Esophagus muscularis mucosa (tissue), 4 donors: ENCODE measurements at regions not wholly inside any gene's neighbourhood (a gene's known extent, or its start where the extent isn't known, plus 50 kb on each side); places are given as distances from the start of the nearest gene placed in this dataset.

Experiments used
- DNase-seq: peaks from one replicate; pipeline ENCODE4 v3.0.0-alpha.2; 2017; ENCODE audit errors: extremely low spot score
- H3K27ac ChIP-seq, 4 donors: fragments of 200-600 bp; sonication (generic); replicated peaks in 1 of 4; 1 replicate in 3 of 4; 2 replicates in 1 of 4; pipeline ENCODE4 v1.5.1; 2016 to 2019; ENCODE audit warnings: mild to moderate bottlenecking in 1 of 4
- H3K27me3 ChIP-seq, 4 donors: fragments of 200-600 bp; sonication (generic); one replicate each; pipeline versions ENCODE4 v1.5.1 to v1.6.0; 2016 to 2019
- H3K36me3 ChIP-seq, 4 donors: fragments of 200-600 bp; sonication (generic); one replicate each; pipeline ENCODE4 v1.5.1; 2016 to 2019
- H3K4me1 ChIP-seq, 4 donors: fragments of 200-600 bp; sonication (generic); one replicate each; pipeline ENCODE4 v1.5.1; 2016 to 2019
- H3K4me3 ChIP-seq, 4 donors: fragments of 200-600 bp; sonication (generic); 1 replicate in 2 of 4; 2 replicates in 2 of 4; pipeline ENCODE4 v1.5.1; 2016 to 2019; ENCODE audit warnings: mild to moderate bottlenecking in 4 of 4, moderate library complexity in 1 of 4
- H3K9me3 ChIP-seq, 4 donors: fragments of 200-600 bp; sonication (generic); 1 replicate in 3 of 4; 2 replicates in 1 of 4; pipeline ENCODE4 v1.5.1; 2016 to 2019
- CTCF ChIP-seq, 3 experiments: fragments of 200-600 bp in 2 of 3; fragments of 450-650 bp in 1 of 3; sonication (generic) in 2 of 3; IDR thresholded peaks; one replicate each; pipeline ENCODE4 v1.5.1; 2017 to 2019; ENCODE audit warnings: antibody characterized with exemption in 3 of 3, mild to moderate bottlenecking in 2 of 3, moderate library complexity in 1 of 3
- EP300 ChIP-seq: sonication (generic); formaldehyde crosslinking; IDR thresholded peaks from one replicate; pipeline ENCODE4 v1.6.1; 2017; ENCODE audit warnings: antibody characterized with exemption
- POLR2A ChIP-seq: fragments of 450-650 bp; IDR thresholded peaks from one replicate; pipeline ENCODE4 v1.6.1; 2017; ENCODE audit warnings: antibody characterized with exemption, moderate library complexity, mild to moderate bottlenecking, low read depth
- POLR2AphosphoS5 ChIP-seq, 2 donors: sonication (generic); formaldehyde crosslinking; IDR thresholded peaks; one replicate each; pipeline ENCODE4 v1.6.1; 2017; ENCODE audit warnings: antibody characterized with exemption in 2 of 2
- WGBS: methylation state at CpG from one replicate; pipeline ENCODE4 v1.1.5; 2018; 5-methylcytosine and 5-hydroxymethylcytosine counted together
- intact Hi-C: fragments of 100-400 bp; cut with DNase I; formaldehyde crosslinking; loops from one replicate; pipeline ENCODE4 v1.15.1; 2023

DNA sequence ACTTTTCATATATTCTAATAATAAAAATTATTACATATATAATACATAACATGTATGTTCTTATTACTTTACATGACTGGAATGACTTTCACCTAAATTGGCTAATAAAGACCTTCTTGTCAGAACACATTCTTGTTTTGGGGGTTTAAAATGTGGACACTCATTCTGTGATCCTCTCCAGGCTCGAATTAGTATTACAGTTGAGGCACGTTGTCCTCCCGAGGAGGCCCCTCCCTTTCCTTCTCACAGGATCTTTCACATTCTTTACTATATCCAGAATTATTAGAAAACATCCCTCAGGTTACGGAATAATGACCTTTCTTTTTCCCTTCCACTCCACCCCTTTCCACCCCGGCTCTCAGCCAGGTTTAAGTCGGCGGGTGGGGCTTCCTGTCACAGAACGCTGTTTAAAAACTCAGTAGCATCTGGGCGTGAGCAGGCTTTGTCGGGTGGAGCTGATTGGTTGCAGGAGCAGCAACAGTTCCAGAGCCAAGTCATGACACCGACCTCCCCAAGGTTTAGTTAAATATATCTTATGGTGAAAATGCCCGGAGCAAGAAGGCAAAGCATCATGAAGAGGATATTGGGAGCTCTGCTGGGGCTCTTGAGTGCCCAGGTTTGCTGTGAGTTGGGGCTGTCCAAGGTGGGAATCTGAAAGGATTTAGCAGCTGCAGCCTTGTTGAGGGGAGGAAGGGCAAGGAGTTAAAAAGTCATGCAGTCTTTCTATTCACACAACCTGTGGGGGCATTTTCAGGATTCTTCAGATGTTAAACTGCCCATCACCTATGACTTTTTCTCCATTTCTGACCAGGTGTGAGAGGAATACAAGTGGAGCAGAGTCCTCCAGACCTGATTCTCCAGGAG lies 396.7 kb upstream of the OR4E1 start:
- WGBS = 11% methylated on average over 12 of the region's 12 CpGs
- H3K36me3 ChIP-seq = no peaks in the 10 kb centered on the region
- intact Hi-C loops = no loop called here
- H3K27me3 ChIP-seq = no peaks in the 10 kb centered on the region
- TF ChIP-seq POLR2AphosphoS5 (IDR thresholded peaks at IDR 0.05) = peak in 1 of 2 donors; percentile 4
- no peak for TF ChIP-seq CTCF (IDR thresholded peaks at IDR 0.05)
- no peak for TF ChIP-seq EP300
- no peak for TF ChIP-seq POLR2A
- peak overlapping the region in 2 of 4 donors; percentile 2 to 3 for H3K4me3 ChIP-seq
- H3K27ac ChIP-seq = peak overlapping the region in 2 of 4 donors; percentile 3 to 8
- no peaks in the 10 kb centered on the region for H3K9me3 ChIP-seq
- DNase-seq = no peak
- H3K4me1 ChIP-seq = peaks cover 0 to 5% (median 2%) of the 10 kb centered on the region in 4 donors

GRCh38 chr14:22065347-22065746 lies 391.7 kb upstream of the OR4E1 start:
- 83% methylated on average over 1 of the region's 1 CpG for WGBS
- Histone ChIP-seq H3K27me3 (no peaks in the 10 kb centered on the region), H3K36me3 (no peaks in the 10 kb centered on the region), H3K27ac (no peak overlapping the region), H3K4me1 (peaks cover 0 to under 1% (median under 1%) of the 10 kb centered on the region in 4 donors), H3K9me3 (no peaks in the 10 kb centered on the region), H3K4me3 (no peak overlapping the region)
- TF ChIP-seq POLR2AphosphoS5 (IDR thresholded peaks at IDR 0.05) (no peak), POLR2A (no peak), CTCF (IDR thresholded peaks at IDR 0.05) (no peak), EP300 (no peak)
- intact Hi-C loops = no loop called here
- no peak for DNase-seq

DNA sequence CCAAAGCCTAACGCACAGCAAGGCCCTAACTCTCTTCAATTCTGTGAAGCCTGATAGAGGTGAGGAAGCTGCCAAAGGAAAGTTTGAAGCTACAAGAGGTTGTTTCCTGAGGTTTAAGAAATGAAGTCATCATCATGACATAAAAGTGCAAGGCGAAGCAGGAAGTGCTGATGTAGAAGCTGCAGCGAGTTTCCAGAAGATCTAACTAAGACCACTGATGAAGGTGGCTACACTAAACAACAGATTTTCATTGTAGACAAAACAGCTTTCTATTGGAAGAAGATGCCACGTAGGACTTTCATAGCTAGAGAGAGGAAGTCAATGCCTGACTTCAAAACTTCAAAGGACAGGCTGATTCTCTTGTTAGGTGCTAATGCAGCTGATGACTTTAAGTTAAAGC lies 385.6 kb upstream of the OR4E1 start:
- Histone ChIP-seq H3K4me1 (no peaks in the 10 kb centered on the region), H3K27ac (no peak overlapping the region), H3K27me3 (no peaks in the 10 kb centered on the region), H3K4me3 (no peak overlapping the region), H3K36me3 (no peaks in the 10 kb centered on the region), H3K9me3 (peaks cover 0 to 8% (median 3%) of the 10 kb centered on the region in 4 donors)
- 88% methylated on average over 4 of the region's 4 CpGs for WGBS
- TF ChIP-seq EP300 = no peak
- no peak for TF ChIP-seq POLR2A
- TF ChIP-seq CTCF (IDR thresholded peaks at IDR 0.05) = no peak
- TF ChIP-seq POLR2AphosphoS5 (IDR thresholded peaks at IDR 0.05) = no peak
- DNase-seq = no peak
- intact Hi-C loops = no loop called here

- TF ChIP-seq POLR2A = no peak
- no peak for TF ChIP-seq POLR2AphosphoS5 (IDR thresholded peaks at IDR 0.05)
- no peak for TF ChIP-seq CTCF (IDR thresholded peaks at IDR 0.05)
- no peak for TF ChIP-seq EP300
- 60% methylated on average over 3 of the region's 3 CpGs for WGBS
- DNase-seq = no peak
- Histone ChIP-seq H3K4me3 (no peak overlapping the region), H3K27ac (no peak overlapping the region), H3K4me1 (no peaks in the 10 kb centered on the region), H3K27me3 (no peaks in the 10 kb centered on the region), H3K36me3 (no peaks in the 10 kb centered on the region), H3K9me3 (no peaks in the 10 kb centered on the region)
- intact Hi-C loops = no loop called here
Measured at GRCh38 chr14:22052795-22053194, 379.2 kb upstream of the OR4E1 start.

DNA sequence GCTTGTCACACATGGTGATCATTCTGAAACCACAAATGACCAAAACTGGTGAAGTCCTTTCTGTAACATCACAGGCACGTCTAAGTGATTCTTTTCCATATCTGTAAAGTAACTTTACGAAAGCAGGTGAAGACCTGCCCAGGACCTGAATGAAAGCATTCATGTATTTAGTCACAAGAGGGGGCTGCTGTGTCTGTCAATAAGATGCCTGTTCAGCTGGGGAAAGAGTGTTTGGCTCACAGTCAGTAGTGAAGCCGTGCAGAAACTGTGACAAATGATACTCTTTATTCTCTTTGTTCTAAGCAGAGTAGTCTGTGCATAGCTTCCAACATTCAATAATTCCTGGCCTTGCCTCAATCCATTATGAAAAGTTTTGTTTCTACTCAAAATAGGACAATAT lies 373.5 kb upstream of the OR4E1 start:
- no peak overlapping the region for H3K4me3 ChIP-seq
- peak in 1 of 3 experiments; percentile 8 for TF ChIP-seq CTCF (IDR thresholded peaks at IDR 0.05)
- TF ChIP-seq POLR2AphosphoS5 (IDR thresholded peaks at IDR 0.05) = no peak
- H3K4me1 ChIP-seq = no peaks in the 10 kb centered on the region
- WGBS = 43% methylated on average over 3 of the region's 3 CpGs
- intact Hi-C loops = no loop called here
- DNase-seq = no peak
- no peak overlapping the region for H3K27ac ChIP-seq
- H3K27me3 ChIP-seq = no peaks in the 10 kb centered on the region
- H3K36me3 ChIP-seq = no peaks in the 10 kb centered on the region
- H3K9me3 ChIP-seq = no peaks in the 10 kb centered on the region
